Smooth muscle cell of the brain vasculature (primary cell): ENCODE measurements at regions not wholly inside any gene's neighbourhood (a gene's known extent, or its start where the extent isn't known, plus 50 kb on each side); places are given as distances from the start of the nearest gene placed in this dataset.
"Not testable (repeated sequence)": the region's sequence is repeated elsewhere in the genome, so short reads cannot be mapped to it uniquely, and the experiment has no call there.

Experiments used
- DNase-seq: peaks from one replicate; pipeline ENCODE4 v3.0.0-alpha.2; 2012; ENCODE audit warnings: low read depth, low spot score

DNA sequence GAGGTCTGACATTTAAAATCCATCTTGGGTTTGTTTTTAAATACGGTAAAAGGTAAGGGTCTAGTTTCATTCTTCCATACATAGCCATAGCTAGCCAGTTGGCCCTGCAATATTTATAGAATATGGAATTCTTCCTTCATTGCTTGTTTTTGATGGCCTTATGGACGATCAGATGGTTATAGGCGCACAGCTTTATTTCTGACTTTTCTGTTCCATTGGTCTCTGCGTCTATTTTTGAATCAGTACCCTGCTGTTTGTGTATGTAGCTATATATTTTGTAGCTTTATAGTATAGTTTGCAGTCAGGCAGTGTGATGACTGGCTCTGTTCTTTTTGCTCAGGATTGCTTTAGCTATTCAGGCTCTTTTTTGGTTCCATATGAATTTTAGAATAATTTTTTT is 366.8 kb upstream of the MIS18BP1 start:
- no peak for DNase-seq

DNA sequence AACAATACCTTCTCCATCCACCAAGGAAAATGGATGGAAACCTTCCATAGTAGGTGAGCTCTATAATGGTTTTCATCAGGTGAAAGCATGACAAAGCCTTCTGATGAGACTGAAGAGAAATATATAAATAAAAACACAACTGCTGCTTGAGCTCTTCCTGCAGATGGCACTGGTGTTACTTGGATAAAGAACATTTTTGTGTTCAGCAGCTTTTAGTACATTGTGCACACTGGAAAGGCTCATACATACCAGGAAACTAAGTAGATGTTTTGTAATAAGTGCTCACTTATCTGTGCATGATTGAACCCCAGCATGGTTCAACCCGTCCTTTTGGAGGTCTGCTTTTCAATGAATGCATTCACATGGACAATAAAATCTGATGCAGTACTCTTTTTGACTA is 357.3 kb upstream of the MIS18BP1 start:
- no peak for DNase-seq

DNA sequence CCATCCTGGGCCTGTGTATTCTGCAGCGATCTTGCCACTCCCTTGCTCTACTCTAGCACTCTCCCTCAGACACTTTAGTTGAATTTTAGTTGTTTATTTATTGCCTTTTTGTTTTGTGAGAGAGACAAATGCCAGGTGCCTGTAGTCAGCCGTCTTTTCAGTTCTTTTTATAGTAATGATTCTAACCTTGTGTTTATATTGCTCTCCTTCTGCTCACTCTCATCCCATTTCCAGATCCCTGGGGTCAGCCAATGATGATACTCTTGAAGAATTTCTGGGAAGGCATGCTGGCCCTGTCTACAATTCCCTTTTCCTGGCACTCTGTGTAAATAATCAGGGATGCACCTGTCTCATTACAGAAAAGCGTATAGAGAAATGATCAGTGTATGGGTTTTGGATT is 334.1 kb upstream of the MIS18BP1 start:
- no peak for DNase-seq

DNA sequence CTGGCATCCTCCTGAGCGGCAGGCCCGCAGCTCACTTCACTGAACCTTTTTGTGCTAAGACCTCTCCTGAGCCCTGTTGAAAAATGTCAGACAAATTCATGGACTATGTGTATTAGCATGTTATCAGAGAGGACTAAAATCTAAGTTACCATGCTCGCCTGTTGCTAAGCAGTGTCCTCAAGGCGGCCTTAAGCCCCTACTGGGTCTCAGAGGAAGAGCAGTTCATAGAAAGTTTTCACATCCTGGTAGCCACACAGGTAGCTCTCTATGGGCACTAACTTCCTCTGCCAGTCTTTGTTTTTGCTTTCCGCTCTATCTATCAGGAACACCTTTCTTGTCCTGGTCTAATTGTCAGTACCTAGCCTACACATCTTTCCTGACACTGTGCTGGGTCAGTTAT is 306.6 kb upstream of the MIS18BP1 start:
- DNase-seq = no peak

DNA sequence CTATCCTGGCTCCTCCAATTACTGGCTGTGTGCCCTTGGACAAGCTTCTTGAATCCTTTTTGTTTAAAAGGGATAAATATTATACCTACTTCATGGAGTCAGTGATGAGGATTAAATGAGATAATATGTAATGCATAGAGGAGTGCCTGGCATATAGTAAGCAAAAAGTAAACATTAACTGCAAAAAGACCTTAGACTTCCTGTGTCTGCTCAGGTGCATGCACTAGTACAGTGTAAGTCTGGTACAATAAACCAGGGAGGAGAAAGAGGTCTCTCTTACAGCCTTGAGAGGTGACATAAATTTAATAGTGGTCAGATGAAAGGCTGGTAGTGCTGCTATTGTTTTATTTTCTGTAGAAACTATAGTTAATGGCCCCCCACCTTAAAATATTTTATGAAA is 305.2 kb upstream of the MIS18BP1 start:
- no peak for DNase-seq

DNA sequence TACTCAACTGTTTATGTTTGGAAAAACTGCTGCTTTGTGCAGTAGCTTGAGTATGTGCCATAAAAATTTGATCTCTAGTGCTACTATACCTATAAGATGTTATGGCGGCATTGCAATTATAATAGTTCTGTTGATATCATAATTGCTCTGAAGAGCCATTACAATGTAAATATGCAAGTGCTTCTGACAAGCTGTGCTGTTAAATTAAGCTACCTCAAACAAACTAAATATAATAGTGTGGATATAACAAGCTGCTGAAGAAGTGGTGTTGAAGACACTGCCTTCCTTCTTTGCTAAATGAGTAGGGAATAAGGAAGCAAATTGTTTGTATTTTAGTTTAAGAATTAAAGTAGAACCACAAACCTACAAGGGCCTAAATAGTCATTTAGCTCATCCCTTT is 301.0 kb upstream of the MIS18BP1 start:
- DNase-seq = no peak

DNA sequence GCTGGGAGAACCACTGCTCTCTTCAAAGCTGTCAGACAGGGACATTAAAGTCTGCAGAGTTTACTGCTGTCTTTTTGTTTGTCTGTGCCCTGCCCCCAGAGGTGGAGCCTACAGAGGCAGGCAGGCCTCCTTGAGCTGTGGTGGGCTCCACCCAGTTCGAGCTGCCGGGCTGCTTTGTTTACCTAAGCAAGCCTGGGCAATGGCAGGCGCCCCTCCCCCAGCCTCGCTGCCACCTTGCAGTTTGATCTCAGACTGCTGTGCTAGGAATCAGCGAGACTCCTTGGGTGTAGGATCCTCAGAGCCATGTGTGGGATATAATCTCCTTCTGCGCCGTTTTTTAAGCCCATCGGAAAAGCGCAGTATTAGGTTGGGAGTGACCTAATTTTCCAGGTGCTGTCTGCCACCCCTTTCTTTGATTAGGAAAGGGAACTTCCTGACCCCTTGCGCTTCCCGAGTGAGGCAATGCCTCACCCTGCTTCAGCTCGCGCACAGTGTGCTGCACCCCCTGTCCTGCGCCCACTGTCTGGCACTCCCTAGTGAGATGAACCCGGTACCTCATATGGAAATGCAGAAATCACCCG is 298.3 kb upstream of the MIS18BP1 start:
- not testable (repeated sequence) for DNase-seq

DNA sequence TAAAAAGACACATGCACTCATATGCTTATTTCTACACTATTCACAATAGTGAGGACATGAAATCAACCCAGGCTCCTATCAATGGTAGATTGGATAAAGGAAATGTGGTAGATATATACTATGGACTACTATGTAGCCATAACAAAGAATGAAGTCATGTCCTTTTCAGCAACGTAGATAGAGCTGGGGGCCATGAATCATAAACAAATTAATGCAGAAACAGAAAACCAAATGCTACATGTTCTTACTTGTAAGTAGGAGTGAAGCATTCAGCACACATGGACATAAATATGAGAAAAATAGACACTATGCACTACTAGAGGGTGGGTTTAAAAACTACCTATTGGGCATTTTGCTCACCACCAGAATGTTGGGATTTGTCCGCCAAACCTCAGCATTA is 278.0 kb upstream of the MIS18BP1 start:
- no peak for DNase-seq

DNA sequence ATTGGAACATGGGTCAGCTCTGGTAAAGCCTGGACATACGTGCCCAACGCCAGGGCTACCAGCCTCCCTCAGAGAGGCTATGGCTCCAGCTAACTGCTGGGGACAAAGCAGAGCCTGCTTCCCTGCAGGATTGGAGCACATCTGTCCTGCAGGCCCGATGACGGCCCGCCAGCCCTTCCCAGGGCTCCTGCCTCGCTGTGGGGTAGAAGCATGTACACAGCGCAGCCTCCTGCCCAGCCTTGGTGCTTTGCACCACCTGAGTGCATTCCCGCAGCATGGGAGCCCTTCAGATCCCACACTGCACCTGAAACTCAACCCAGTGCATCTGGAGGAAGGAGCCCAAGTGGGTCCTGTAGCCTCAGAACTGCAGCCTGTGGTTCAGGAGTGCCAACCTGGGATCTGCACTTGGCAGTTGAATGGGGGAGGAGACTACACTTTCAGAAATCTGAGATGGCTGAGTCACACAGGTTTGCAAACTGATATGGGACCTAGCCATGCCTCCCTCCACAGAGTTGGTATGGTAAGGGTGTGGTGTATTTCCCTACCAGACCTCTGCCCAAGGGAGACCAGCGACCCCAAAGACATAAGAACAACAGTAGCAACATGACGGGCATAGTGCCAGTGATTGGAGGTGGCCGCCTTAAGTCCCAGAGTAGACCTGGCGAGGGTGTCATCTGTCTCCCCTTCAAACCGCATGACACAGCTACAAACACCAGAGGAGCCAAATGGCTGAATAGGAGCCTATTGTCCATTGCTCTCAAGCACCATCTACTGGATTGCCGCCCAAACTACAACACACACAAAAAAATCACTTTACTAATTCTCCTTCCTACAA is 273.9 kb upstream of the MIS18BP1 start:
- no peak for DNase-seq

DNA sequence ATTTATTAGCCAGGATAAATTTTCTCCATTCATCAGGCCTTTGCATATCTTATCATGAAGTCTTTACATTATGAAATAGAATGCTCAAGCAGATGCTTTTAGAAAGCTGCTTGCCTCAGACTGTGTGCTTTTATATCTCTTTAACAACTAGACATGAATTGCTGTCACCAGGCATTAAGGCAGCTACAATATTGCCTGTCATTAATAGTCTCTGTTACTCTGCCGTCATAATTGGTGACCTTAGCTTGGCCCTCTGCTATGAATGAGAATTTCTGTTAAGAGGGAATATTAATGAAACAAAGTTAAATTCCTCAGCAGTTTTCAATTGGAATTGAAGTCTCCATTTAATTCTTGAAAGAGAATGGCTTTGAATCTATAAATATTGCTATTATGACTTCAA is 266.8 kb upstream of the MIS18BP1 start:
- no peak for DNase-seq

DNA sequence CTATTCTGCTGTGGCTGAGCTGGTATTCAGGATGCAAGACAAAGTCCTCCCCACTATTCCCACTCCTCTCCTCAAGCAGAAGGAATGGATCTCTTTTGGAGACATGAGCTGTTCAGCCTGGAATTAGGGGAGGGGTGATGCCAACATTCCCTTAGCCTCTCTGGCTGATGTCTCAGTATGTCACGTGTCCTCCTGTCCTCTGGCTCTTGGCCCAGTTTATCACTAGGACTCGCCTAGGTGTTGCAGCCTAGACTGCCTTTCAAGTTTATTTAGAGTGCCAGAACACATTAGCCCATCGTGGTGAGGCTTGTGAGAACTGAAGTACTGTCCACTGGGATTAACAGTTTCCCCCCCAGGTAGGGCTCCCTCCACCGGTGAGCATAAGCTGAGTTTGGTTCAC is 239.9 kb upstream of the MIS18BP1 start:
- no peak for DNase-seq

DNA sequence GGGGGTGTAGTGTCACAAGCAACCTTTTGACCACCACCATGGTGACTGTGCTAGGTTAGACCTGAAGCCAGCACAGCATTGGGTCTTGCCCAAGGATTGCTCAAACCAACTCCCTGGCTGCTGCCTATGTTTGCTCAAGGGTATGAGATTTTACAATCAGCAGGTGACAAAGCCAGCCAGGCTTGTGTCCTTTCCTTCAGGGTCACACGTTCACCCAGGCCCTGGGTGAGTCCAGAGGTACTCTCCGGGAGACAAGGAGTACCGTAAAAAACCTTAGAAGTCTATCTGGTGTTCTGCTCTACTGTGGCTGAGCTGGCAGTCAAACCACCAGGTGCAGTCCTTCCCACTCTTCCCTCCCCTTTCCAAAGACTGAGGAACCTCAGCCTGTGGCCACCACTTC is 238.9 kb upstream of the MIS18BP1 start:
- DNase-seq = no peak

DNA sequence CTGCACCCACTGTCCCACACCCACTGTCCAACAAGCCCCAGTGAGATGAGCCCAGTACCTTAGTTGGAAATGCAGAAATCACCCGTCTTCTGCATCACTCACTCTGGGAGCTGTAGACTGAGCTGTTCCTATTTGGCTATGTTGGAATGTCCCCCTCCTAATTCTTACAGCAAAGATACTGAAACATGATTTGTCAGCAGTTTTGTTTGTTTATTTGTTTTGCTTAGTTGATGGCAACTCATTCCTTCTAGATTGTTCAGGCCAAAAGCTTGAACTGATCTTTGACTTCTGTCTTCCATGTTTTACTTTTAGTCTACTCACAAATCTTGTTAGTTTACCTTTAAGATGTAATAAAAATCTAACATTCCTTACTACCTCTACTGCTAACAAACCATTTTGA is 233.6 kb upstream of the MIS18BP1 start:
- no peak for DNase-seq

DNA sequence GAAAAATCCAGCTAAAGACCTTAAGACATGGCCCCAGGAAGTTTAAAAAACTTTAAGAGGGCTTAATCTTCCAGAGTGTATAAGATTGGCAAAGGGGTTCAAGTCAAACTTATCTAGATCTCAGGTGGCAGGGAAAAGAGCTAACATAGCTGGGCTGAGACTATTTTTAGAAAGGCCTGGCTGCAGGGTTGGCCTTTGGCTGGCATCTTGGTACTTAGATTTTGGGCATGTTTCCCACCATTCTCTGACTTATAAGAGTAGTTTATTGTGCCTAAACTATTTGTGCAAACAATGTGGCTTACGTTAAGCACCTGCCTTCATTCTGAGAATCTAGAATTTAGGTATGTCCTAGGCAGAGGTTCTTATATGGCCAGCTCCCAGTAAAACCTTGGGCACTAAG is 214.0 kb upstream of the MIS18BP1 start:
- no peak for DNase-seq

DNA sequence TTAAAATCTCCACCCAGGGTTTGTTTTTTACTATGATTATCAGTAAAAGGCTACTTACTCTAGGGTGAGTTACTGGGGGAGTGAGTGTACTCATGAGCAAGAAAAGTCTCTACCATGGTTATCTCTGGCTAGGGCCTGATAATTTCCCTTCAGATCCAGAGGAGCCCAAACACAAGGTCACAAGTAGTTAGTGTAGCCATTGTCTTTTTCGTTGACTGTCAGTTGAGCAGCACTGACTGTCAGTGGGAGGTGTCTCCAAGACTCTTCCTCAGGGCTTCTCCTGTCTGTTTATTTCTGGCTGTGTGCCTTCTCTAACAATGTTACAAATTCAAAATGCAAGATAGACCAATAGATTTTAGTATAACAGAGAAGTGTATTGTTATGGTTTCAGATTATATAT is 181.2 kb upstream of the MIS18BP1 start:
- DNase-seq = no peak

DNA sequence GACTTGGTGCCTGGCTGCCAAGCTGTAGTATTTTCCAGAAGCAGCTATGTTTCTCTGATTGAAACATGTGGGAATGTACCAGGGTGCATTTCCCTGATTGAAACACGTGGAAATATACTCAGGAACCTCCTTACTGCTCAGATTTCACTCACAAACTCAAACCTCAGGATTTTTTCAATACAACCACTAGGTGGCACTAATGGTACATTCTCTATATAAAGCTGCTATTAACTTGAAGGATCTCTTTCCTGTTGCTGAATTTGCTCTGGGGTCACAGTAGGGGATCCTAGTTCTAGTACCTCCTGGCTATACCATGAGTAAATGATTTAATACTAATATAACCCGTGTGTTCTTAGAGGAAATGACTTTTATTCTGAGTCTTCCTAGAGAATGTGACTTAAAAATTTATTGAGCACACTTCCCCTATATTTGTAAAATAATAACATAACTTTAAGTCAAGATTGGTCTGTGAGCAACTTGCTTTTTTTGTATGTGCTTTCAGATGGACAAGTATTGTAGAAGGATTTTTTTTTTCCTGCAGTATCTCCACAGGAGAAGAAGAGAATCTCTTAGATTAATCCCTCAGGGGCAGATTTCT is 173.8 kb upstream of the MIS18BP1 start:
- DNase-seq = peak; percentile 18

DNA sequence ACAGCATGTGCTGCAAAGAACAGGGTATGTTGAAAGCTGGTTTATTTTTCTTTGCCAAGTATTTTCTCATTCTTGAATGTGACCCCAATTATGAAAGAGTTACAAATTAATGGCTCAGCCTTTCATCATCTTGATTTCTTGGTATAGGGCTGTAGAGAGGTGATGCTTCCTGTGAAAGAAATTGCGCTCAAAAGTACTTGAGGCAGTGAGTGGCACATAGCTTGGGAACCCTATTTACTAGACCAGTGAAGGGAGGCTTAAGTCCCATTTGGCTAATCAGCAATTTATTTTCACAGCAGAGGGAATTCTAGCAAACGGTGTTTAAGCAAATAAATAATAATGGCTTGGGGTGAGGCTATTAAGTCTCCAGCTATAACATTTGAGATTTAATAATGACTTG is 153.9 kb upstream of the MIS18BP1 start:
- no peak for DNase-seq

DNA sequence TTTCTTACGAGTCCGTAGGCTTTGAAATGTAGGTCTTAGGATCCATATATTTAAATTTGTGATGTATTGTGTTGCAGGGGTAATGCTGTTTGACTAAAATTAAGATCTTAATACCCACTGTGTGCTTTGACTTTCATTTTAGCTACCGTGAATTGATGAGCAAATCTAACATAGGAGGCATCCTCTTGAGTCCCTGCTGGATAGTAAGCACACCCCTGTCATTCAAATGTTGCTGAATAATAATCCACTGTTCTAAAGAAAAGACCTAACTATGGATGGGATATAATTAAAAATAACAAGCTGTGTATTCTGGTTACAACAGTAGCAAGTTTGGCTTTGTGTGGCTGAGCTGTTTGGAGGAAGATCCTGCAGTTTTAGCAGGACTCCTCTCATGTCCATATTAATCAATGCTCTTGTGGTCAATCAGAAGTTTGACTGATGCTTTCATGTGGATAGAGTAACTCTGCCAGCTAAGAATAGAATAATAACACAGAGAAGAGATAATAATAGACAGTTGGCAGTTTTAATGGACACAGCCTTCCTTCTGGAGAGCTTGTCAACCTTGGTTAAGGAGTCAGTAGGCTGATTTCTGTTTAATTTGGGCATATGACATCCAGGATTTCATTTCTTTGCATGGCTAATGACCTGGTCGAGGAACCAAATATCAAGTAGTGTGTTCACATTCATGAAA is 148.1 kb upstream of the MIS18BP1 start:
- DNase-seq = no peak

DNA sequence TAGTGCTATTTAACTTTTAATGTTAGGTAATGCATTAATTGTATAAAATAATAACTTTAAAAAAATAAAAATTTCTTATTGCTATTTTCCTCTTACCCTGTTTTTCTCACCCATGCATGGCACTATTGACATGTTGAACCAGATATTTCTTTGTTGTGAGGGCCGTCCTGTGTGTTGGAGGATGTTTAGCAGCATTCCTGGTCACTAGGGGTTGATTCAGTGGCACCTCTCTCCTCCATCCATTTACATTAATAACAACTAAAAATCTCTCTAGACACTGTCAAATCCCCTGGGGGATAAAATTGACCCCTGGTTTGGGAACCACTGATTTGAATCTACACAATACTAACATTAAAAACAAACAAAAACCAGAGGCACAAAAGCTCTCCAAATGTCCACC is 147.5 kb upstream of the MIS18BP1 start:
- no peak for DNase-seq

DNA sequence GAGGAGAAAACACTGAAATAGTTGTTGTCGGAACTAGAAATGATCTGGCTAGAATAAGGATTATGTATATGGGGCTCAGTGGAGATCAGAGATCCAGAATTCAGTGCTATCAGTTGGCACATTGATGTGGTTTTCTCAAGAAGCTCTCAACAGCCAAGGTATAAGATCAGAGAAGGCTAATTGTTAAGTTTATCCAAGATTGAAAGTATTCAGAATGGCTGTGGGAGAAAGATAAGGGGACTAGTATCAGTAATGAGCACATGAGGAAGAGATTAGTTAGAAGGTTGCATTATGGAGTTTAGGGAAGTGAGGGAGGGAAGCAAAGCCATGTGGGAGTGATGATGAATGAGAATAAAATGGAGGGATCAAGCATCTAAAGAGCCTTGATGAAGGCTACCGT is 128.1 kb upstream of the MIS18BP1 start:
- no peak for DNase-seq

DNA sequence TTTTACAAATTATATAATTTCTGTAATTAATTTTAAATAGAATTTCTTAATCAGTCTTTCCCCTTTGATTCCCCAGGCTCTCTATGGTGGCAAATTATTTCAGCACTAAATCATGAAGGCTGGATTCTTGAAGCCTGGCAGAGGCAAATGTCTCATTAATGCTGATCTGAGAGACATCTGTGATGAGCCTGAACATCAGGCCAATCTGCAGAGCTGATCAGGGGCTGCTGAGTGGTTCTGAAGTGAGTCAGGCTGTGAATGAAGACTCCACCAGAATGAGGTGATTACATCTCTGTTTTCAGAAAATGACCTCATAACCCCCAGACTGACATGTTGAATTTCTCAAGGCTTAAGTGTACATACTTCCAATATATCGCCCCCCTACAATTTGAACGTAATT is 124.2 kb upstream of the MIS18BP1 start:
- no peak for DNase-seq

DNA sequence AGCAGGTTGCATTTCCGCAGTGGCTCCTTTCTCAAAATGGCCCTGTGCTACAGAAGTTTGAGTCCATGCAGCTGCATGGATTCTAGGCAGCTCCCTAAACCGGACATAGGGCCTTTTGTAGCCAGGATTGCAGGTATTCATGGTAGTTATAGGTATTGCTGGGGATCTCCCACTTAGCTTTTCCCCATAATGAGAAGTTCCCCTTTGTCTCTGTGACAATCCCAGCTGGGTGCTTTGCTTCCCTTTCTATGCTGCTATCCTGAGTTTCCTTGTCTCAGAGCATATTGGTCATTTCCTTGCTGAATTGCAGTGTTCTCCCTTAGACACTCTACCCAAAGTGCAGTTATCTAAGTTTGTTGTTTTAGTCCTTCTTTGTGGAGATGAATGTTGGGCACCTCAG is 120.9 kb upstream of the MIS18BP1 start:
- no peak for DNase-seq
